Keratinocyte (primary cell): ENCODE measurements at regions not wholly inside any gene's neighbourhood (a gene's known extent, or its start where the extent isn't known, plus 50 kb on each side); places are given as distances from the start of the nearest gene placed in this dataset.

Source experiments
- DNase-seq: peaks from one replicate; pipeline ENCODE4 v3.0.0-alpha.2; 2011; ENCODE audit warnings: low read depth, missing footprints, low spot score
- FAIRE-seq: peaks from 2 replicates; lab custom pipeline; 2011; peaks lifted over from hg19 to GRCh38; lab: Jason Lieb, UNC
- H2AFZ ChIP-seq: 2 replicates; pipeline ENCODE4 v1.6.0; 2012; ENCODE audit warnings: low read length, control low read depth, inconsistent platforms; ENCODE audit not compliant: control insufficient read depth
- H3K27ac ChIP-seq: 2 replicates; pipeline ENCODE4 v1.5.1; 2011; ENCODE audit warnings: low read length; ENCODE audit not compliant: control insufficient read depth, insufficient read depth
- H3K27me3 ChIP-seq: 3 replicates; pipeline ENCODE4 v1.6.0; 2011; ENCODE audit warnings: low read length; ENCODE audit not compliant: control insufficient read depth, insufficient read depth; ENCODE audit errors: extremely low read depth
- H3K36me3 ChIP-seq, 2 experiments: 2 replicates in 1 of 2; 3 replicates in 1 of 2; pipeline ENCODE4 v1.5.1; 2011; ENCODE audit warnings: low read length in 2 of 2, mild to moderate bottlenecking in 1 of 2; ENCODE audit not compliant: control insufficient read depth in 2 of 2, insufficient read depth in 2 of 2; ENCODE audit errors: extremely low read depth in 1 of 2
- H3K4me1 ChIP-seq: 3 replicates; pipeline ENCODE4 v1.5.1; 2011; ENCODE audit warnings: low read length; ENCODE audit not compliant: control insufficient read depth, insufficient read depth; ENCODE audit errors: extremely low read depth
- H3K4me2 ChIP-seq: 3 replicates; pipeline ENCODE4 v1.6.0; 2011; ENCODE audit warnings: low read depth, low read length; ENCODE audit not compliant: control insufficient read depth, insufficient read depth; ENCODE audit errors: extremely low read depth
- H3K4me3 ChIP-seq, 3 experiments: fragments of 200-600 bp in 1 of 3; sonication (generic) in 1 of 3; 2 replicates in 2 of 3; 3 replicates in 1 of 3; pipeline ENCODE4 v1.5.1; 2011 to 2016; ENCODE audit warnings: low read length in 3 of 3, mild to moderate bottlenecking in 3 of 3, control low read depth in 2 of 3, inconsistent platforms in 1 of 3, low read depth in 1 of 3, mixed read lengths in 1 of 3, mixed run types in 1 of 3, moderate library complexity in 1 of 3; ENCODE audit not compliant: control insufficient read depth in 2 of 3, insufficient read depth in 2 of 3; ENCODE audit errors: extremely low read depth in 1 of 3
- H3K79me2 ChIP-seq: 2 replicates; pipeline ENCODE4 v1.6.0; 2012; ENCODE audit warnings: low read length; ENCODE audit not compliant: control insufficient read depth, insufficient read depth
- H3K9ac ChIP-seq: 3 replicates; pipeline ENCODE4 v1.6.0; 2011; ENCODE audit warnings: low read length; ENCODE audit not compliant: control insufficient read depth, insufficient read depth; ENCODE audit errors: extremely low read depth
- H3K9me1 ChIP-seq: 3 replicates; pipeline ENCODE4 v1.6.0; 2011; ENCODE audit warnings: low read length; ENCODE audit not compliant: control insufficient read depth, insufficient read depth; ENCODE audit errors: extremely low read depth
- H3K9me3 ChIP-seq: 2 replicates; pipeline ENCODE4 v1.5.1; 2012; ENCODE audit warnings: low read depth, low read length; ENCODE audit not compliant: control insufficient read depth
- H4K20me1 ChIP-seq: 3 replicates; pipeline ENCODE4 v1.6.0; 2011; ENCODE audit warnings: low read length; ENCODE audit not compliant: control insufficient read depth, insufficient read depth; ENCODE audit errors: extremely low read depth
- EZH2 ChIP-seq: IDR thresholded peaks from one replicate; pipeline ENCODE4 v1.6.1; 2012; ENCODE audit warnings: inconsistent platforms, mild to moderate bottlenecking, low read length, moderate library complexity
- dilution Hi-C: fragments of 300-500 bp; cut with MboI; formaldehyde crosslinking; loops from one replicate; pipeline ENCODE4 v1.7.0; 2020; ENCODE audit warnings: low sequenced_read_pairs; ENCODE audit not compliant: extremely low pct_ligation_motif_present
- TF ChIP-seq, protein P1 (sequence below), 3 experiments: IDR thresholded peaks in 1 of 3; conservative IDR thresholded peaks in 1 of 3; optimal IDR thresholded peaks in 1 of 3; 2 replicates in 2 of 3; 3 replicates in 1 of 3; pipeline versions ENCODE3 to v1.5.1; 2011; ENCODE audit warnings: low read length in 3 of 3, mild to moderate bottlenecking in 3 of 3, moderate library complexity in 2 of 3, control low read depth in 1 of 3, inconsistent platforms in 1 of 3; ENCODE audit not compliant: insufficient read depth in 2 of 3; ENCODE audit errors: extremely low read depth in 1 of 3

DNA sequence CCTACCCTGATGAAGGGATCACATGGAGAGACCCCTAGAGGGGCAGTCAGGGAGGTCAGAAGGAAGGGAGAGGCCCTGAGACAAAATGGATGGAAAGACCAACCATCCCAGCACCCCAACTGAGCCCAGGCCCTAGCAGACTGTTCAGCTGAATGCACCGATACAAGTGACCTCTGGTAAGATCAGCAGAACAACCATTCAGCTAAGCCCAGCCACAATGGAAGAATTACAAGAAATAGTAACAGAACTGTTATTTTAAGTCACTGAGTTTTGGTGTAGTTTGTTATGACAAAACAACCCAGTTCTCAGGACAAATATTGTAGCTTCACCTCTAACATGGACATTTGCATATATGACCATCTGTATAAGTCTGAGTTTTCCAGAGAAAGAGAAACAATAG is 210.4 kb upstream of the SVIL start:
- Histone ChIP-seq H3K4me2 (no peak overlapping the region), H3K36me3 (no peaks in the 10 kb centered on the region), H3K9me1 (no peaks in the 10 kb centered on the region), H3K27me3 (no peaks in the 10 kb centered on the region), H3K79me2 (no peaks in the 10 kb centered on the region), H3K9me3 (no peaks in the 10 kb centered on the region), H3K4me3 (no peak overlapping the region), H4K20me1 (no peaks in the 10 kb centered on the region), H2AFZ (no peak overlapping the region), H3K9ac (no peak overlapping the region), H3K4me1 (peaks cover 11% of the 10 kb centered on the region), H3K27ac (no peak overlapping the region)
- FAIRE-seq (no peak), DNase-seq (no peak)
- dilution Hi-C loops: no loop called here
- TF ChIP-seq, protein P1, sequence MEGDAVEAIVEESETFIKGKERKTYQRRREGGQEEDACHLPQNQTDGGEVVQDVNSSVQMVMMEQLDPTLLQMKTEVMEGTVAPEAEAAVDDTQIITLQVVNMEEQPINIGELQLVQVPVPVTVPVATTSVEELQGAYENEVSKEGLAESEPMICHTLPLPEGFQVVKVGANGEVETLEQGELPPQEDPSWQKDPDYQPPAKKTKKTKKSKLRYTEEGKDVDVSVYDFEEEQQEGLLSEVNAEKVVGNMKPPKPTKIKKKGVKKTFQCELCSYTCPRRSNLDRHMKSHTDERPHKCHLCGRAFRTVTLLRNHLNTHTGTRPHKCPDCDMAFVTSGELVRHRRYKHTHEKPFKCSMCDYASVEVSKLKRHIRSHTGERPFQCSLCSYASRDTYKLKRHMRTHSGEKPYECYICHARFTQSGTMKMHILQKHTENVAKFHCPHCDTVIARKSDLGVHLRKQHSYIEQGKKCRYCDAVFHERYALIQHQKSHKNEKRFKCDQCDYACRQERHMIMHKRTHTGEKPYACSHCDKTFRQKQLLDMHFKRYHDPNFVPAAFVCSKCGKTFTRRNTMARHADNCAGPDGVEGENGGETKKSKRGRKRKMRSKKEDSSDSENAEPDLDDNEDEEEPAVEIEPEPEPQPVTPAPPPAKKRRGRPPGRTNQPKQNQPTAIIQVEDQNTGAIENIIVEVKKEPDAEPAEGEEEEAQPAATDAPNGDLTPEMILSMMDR (optimal IDR thresholded peaks at IDR 0.05 in 1 of 3, IDR thresholded peaks at IDR 0.05 in 1 of 3, conservative IDR thresholded peaks at IDR 0.05 in 1 of 3; ENCODE audit: extremely low read depth in 1 of 3, insufficient read depth in 2 of 3, low read length in 3 of 3): no peak
- TF ChIP-seq EZH2: no peak

DNA sequence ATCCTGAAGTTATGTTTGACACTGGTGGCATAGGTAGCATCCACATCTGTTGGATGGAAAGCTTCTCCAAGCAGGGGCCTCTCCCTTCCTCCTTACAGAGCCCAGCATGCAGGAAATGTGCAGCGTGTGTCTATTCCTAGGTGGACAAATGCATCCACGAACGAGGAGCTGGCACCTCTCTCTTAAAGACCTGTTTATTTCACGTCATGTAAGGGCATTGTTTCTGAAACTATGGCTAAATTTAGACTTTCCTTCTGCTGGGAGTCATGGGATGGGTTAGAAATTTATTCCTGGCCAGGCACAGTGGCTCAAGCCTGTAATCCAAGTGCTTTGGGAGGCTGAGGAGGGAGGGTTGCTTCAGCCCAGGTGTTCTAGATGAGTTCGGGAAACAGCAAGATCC is 208.4 kb upstream of the SVIL start:
- dilution Hi-C loops: no loop called here
- peaks cover 20% of the 10 kb centered on the region for H3K4me1 ChIP-seq
- H3K9me3 ChIP-seq: no peaks in the 10 kb centered on the region
- no peak overlapping the region for H3K27ac ChIP-seq
- H3K27me3 ChIP-seq: no peaks in the 10 kb centered on the region
- no peak overlapping the region for H2AFZ ChIP-seq
- H3K4me3 ChIP-seq: no peak overlapping the region
- H3K36me3 ChIP-seq: no peaks in the 10 kb centered on the region
- no peak overlapping the region for H3K9ac ChIP-seq
- H3K4me2 ChIP-seq: no peak overlapping the region
- FAIRE-seq (no peak), DNase-seq (no peak)
- no peaks in the 10 kb centered on the region for H3K79me2 ChIP-seq
- H4K20me1 ChIP-seq: no peaks in the 10 kb centered on the region
- TF ChIP-seq EZH2: no peak
- TF ChIP-seq, protein P1 (optimal IDR thresholded peaks at IDR 0.05 in 1 of 3, IDR thresholded peaks at IDR 0.05 in 1 of 3, conservative IDR thresholded peaks at IDR 0.05 in 1 of 3; ENCODE audit: extremely low read depth in 1 of 3, insufficient read depth in 2 of 3, low read length in 3 of 3): no peak
- no peaks in the 10 kb centered on the region for H3K9me1 ChIP-seq
